ENCODE measurements at regions not wholly inside any gene's neighbourhood (a gene's known extent, or its start where the extent isn't known, plus 50 kb on each side); places are given as distances from the start of the nearest gene placed in this dataset.

DNA sequence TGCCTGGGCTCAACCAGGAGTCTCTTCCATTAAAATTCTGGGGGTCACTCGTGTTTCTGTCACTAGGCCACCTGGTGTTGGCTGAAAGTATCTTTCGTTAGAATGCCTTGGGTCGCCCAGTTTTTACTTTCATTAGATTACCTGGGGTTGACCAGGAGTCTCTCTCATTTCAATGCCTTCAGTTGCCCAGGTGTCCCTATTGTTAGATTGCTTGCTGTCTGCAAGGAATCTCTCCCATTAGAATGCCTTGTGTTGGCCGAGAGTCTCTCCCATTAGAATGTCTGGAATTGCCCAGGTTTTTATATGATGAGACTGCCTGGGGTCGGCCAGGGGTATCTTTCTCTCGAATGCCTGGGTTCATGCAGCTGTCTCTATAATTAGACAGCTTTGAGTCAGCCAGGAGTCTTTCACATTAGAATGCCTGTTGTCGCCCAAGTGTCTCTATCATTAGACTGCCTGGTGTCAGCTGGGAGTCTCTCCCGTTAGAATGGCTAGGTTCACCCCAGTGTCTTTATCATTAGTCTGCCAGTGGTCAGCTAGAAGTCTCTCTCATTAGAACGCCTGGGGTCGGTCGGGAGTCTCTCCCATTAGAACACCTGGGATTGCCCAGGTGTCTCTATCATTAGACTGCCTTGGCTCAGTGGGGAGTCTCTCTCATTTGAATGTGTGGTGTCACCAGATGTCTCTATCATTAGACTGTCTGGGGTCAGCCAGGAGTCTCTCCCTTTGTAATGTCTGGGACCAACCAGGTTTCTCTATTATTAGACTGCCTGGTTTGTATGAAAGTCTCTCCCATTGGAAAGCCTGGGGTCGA, 1446.8 kb downstream of the UQCRFS1 start (continued):
- TF ChIP-seq ZNF549 (tag by site-specific recombination; IDR thresholded peaks at IDR 0.05) (no peak), HOXD13 (CRISPR knock-in tag; IDR thresholded peaks at IDR 0.05; ENCODE audit: borderline replicate concordance) (no peak), ZFP69B (tag by site-specific recombination; IDR thresholded peaks at IDR 0.05) (no peak), ZXDB (tag by site-specific recombination; IDR thresholded peaks at IDR 0.05) (no peak), GLI2 (tag by site-specific recombination; IDR thresholded peaks at IDR 0.05; ENCODE audit: borderline replicate concordance, low read depth) (no peak)

DNA sequence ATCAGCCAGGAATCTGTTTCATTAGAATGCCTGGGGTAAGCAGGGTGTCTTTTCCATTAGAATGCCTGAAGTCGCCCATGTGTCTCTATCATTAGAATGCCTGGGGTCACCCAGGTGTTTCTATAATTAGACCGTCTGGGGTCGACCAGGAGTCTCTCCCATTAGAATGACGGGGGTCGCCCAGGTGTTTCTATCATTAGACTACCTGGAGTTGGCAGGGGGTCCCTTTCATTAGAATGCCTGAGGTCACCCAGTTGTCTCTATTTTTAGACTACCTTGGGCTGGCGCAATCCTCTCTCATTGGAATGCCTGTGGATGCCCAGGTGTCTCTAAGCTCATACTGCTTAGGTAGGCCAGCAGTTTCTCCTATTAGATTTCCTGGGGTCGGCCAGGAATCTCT, 1447.6 kb downstream of the UQCRFS1 start:
- no peak overlapping the region for H3K4me3 ChIP-seq (ENCODE audit: low read depth, low read length)
- no peak overlapping the region for H3K27ac ChIP-seq (ENCODE audit: extremely low read depth, low read depth, low read length)
- no peaks in the 10 kb centered on the region for H3K4me1 ChIP-seq (ENCODE audit: control insufficient read depth, insufficient read depth, low read length)
- H3K36me3 ChIP-seq (ENCODE audit: control insufficient read depth in 2 of 2, insufficient read depth in 1 of 2, low read length in 2 of 2) = no peaks in the 10 kb centered on the region
- ChIA-PET CTCF (no interaction called here), POLR2A (no interaction called here)
- no peak for TF ChIP-seq ZNF623 (tag by site-specific recombination; IDR thresholded peaks at IDR 0.05)
- no peak for TF ChIP-seq ZNF302 (tag by site-specific recombination; IDR thresholded peaks at IDR 0.05; ENCODE audit: low read depth)
- no peak for TF ChIP-seq ZXDB (tag by site-specific recombination; IDR thresholded peaks at IDR 0.05)
- no peak for TF ChIP-seq SCRT1 (tag by site-specific recombination; IDR thresholded peaks at IDR 0.05; ENCODE audit: borderline replicate concordance)
- TF ChIP-seq AEBP2 (tag by site-specific recombination; IDR thresholded peaks at IDR 0.05; ENCODE audit: borderline replicate concordance) = no peak
- peaks cover 11% of the 10 kb centered on the region for H3K9me3 ChIP-seq (ENCODE audit: control insufficient read depth, insufficient read depth, low read depth, low read length)

DNA sequence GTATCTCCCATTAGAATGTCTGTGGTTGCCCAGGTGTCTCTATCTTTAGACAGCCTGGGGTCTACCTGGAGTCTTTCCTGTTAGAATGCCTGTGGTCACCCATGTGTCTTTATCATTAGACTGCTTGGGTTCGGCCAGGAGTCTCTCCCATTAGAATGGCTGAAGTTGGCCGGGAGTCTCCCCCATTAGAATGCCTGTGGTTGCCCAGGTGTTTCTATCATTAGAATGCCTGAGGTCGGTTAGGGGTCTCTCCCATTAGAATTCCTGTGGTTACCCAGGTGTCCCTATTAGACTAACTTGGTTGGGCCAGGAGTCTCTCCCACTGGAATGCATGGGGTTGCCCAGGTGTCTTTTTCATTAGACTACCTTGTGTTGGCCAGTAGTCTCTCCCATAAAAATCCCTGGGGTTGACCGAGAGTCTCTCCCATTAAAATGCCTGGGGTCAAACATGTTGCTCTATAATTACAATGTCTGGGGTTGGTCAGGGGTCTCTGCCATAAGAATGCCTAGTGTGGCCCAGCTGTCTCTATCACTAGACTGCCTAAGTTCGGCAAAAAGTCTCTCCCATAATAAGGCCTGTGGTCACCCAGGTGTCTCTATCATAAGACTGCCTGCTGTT, 1448.7 kb downstream of the UQCRFS1 start:
- ChIA-PET CTCF (no interaction called here), POLR2A (no interaction called here)
- peaks cover 7% of the 10 kb centered on the region for H3K9me3 ChIP-seq (ENCODE audit: control insufficient read depth, insufficient read depth, low read depth, low read length)
- no peak overlapping the region for H3K4me3 ChIP-seq (ENCODE audit: low read depth, low read length)
- no peak overlapping the region for H3K27ac ChIP-seq (ENCODE audit: extremely low read depth, low read depth, low read length)
- H3K36me3 ChIP-seq (ENCODE audit: control insufficient read depth in 2 of 2, insufficient read depth in 1 of 2, low read length in 2 of 2) = no peaks in the 10 kb centered on the region
- no peak for TF ChIP-seq ZNF302 (tag by site-specific recombination; IDR thresholded peaks at IDR 0.05; ENCODE audit: low read depth)
- no peak for TF ChIP-seq ZNF830 (tag by site-specific recombination; IDR thresholded peaks at IDR 0.05; ENCODE audit: low read depth)
- TF ChIP-seq ZNF692 (tag by site-specific recombination; IDR thresholded peaks at IDR 0.05) = no peak
- TF ChIP-seq OSR2 (tag by site-specific recombination; IDR thresholded peaks at IDR 0.05) = no peak
- no peak for TF ChIP-seq PRDM1 (tag by site-specific recombination; IDR thresholded peaks at IDR 0.05)
- TF ChIP-seq ZNF311 (tag by site-specific recombination; IDR thresholded peaks at IDR 0.05; ENCODE audit: borderline replicate concordance) = no peak
- TF ChIP-seq ZNF169 (tag by site-specific recombination; IDR thresholded peaks at IDR 0.05) = no peak
- TF ChIP-seq ZNF350 (tag by site-specific recombination; IDR thresholded peaks at IDR 0.05) = no peak
- no peak for TF ChIP-seq YY1 (tag by site-specific recombination; IDR thresholded peaks at IDR 0.05)
- TF ChIP-seq SCRT2 (tag by site-specific recombination; IDR thresholded peaks at IDR 0.05) = no peak
- TF ChIP-seq ZNF561 (tag by site-specific recombination; IDR thresholded peaks at IDR 0.05; ENCODE audit: borderline replicate concordance) = no peak
- TF ChIP-seq ZNF274 (IDR thresholded peaks at IDR 0.05; ENCODE audit: low read length) = no peak
- no peak for TF ChIP-seq ZNF274 (tag by site-specific recombination; IDR thresholded peaks at IDR 0.05; ENCODE audit: borderline replicate concordance)
- TF ChIP-seq, protein P1, sequence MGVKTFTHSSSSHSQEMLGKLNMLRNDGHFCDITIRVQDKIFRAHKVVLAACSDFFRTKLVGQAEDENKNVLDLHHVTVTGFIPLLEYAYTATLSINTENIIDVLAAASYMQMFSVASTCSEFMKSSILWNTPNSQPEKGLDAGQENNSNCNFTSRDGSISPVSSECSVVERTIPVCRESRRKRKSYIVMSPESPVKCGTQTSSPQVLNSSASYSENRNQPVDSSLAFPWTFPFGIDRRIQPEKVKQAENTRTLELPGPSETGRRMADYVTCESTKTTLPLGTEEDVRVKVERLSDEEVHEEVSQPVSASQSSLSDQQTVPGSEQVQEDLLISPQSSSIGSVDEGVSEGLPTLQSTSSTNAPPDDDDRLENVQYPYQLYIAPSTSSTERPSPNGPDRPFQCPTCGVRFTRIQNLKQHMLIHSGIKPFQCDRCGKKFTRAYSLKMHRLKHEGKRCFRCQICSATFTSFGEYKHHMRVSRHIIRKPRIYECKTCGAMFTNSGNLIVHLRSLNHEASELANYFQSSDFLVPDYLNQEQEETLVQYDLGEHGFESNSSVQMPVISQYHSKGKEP (tag by site-specific recombination; IDR thresholded peaks at IDR 0.05) = no peak
- no peak for TF ChIP-seq ZNF600 (tag by site-specific recombination; IDR thresholded peaks at IDR 0.05)
- no peaks in the 10 kb centered on the region for H3K4me1 ChIP-seq (ENCODE audit: control insufficient read depth, insufficient read depth, low read length)
